Middle frontal gyrus (tissue), 1 donor: ENCODE measurements at regions not wholly inside any gene's neighbourhood (a gene's known extent, or its start where the extent isn't known, plus 50 kb on each side); places are given as distances from the start of the nearest gene placed in this dataset.

ENCODE experiments used
- DNase-seq: peaks from one replicate; pipeline ENCODE4 v3.0.0-alpha.2; 2015; ENCODE audit warnings: low spot score; ENCODE audit errors: extremely low spot score

GRCh38 chr13:74523057-74523456, 388.9 kb upstream of the KLF12 start:
- no peak for DNase-seq

GRCh38 chr13:74511523-74511922, 377.3 kb upstream of the KLF12 start:
- DNase-seq = no peak

GRCh38 chr13:74487091-74487722, 353.0 kb upstream of the KLF12 start:
- DNase-seq = no peak

- no peak for DNase-seq
Measured at GRCh38 chr13:74485757-74486156, 351.6 kb upstream of the KLF12 start.

GRCh38 chr13:74479124-74479523, 344.9 kb upstream of the KLF12 start:
- DNase-seq = no peak

GRCh38 chr13:74476788-74477187, 342.6 kb upstream of the KLF12 start:
- no peak for DNase-seq

GRCh38 chr13:74476365-74476764, 342.2 kb upstream of the KLF12 start:
- no peak for DNase-seq

GRCh38 chr13:74466864-74467263, 332.7 kb upstream of the KLF12 start:
- DNase-seq = no peak

GRCh38 chr13:74466020-74466419, 331.8 kb upstream of the KLF12 start:
- DNase-seq = no peak

GRCh38 chr13:74465271-74465670, 331.1 kb upstream of the KLF12 start:
- DNase-seq = no peak

GRCh38 chr13:74464670-74465069, 330.5 kb upstream of the KLF12 start:
- DNase-seq = no peak

- no peak for DNase-seq
Measured at GRCh38 chr13:74461011-74461410, 326.8 kb upstream of the KLF12 start.

GRCh38 chr13:74452881-74453280, 318.7 kb upstream of the KLF12 start:
- no peak for DNase-seq

- no peak for DNase-seq
Measured at GRCh38 chr13:74452176-74452575, 318.0 kb upstream of the KLF12 start.

GRCh38 chr13:74450964-74451363, 316.8 kb upstream of the KLF12 start:
- no peak for DNase-seq

GRCh38 chr13:74450525-74450845, 316.3 kb upstream of the KLF12 start:
- DNase-seq = no peak

GRCh38 chr13:74449811-74450524, 315.8 kb upstream of the KLF12 start:
- no peak for DNase-seq

GRCh38 chr13:74444864-74445479, 310.8 kb upstream of the KLF12 start:
- DNase-seq = no peak

GRCh38 chr13:74444161-74444571, 310.0 kb upstream of the KLF12 start:
- no peak for DNase-seq

- no peak for DNase-seq
Measured at GRCh38 chr13:74443631-74444030, 309.4 kb upstream of the KLF12 start.

GRCh38 chr13:74442751-74443150, 308.5 kb upstream of the KLF12 start:
- DNase-seq = no peak

- no peak for DNase-seq
Measured at GRCh38 chr13:74438901-74439300, 304.7 kb upstream of the KLF12 start.

GRCh38 chr13:74434782-74435181, 300.6 kb upstream of the KLF12 start:
- no peak for DNase-seq
